HG03175 (cell line): ENCODE measurements at regions not wholly inside any gene's neighbourhood (a gene's known extent, or its start where the extent isn't known, plus 50 kb on each side); places are given as distances from the start of the nearest gene placed in this dataset.
"Not testable (repeated sequence)": the region's sequence is repeated elsewhere in the genome, so short reads cannot be mapped to it uniquely, and the experiment has no call there.

Source experiments
- ATAC-seq: cut with Tn5 transposase; IDR thresholded peaks from one replicate; pipeline ENCODE4 v1.9.1; 2021; ENCODE audit warnings: mild to moderate bottlenecking, moderate library complexity; ENCODE audit not compliant: unreplicated experiment

- no peak for ATAC-seq
Observed at GRCh38 chr10:109418795-109419194, 504.5 kb downstream of the XPNPEP1 start.

GRCh38 chr10:109417803-109418202 is 505.5 kb downstream of the XPNPEP1 start:
- ATAC-seq: no peak

DNA sequence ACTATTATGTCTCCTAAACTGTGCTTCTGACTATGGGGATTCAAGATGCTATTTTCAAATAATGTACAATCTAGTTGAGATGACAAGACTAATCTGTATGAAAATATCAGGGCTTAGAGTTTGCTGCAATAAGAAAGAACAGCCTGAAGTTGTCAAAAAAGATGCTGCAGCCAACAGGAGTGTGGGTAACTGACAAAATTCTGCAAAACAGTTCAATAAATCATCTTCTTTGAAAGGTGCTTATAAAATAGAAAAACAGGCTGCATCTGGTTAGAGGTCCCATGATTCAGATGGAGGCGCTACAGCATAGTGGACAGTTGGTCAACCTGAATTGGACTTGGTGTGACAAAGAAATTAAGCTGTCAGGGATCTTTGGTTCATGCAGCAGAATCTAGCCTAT is 511.0 kb downstream of the XPNPEP1 start:
- ATAC-seq: no peak

GRCh38 chr10:109411917-109412316 is 511.4 kb downstream of the XPNPEP1 start:
- no peak for ATAC-seq

DNA sequence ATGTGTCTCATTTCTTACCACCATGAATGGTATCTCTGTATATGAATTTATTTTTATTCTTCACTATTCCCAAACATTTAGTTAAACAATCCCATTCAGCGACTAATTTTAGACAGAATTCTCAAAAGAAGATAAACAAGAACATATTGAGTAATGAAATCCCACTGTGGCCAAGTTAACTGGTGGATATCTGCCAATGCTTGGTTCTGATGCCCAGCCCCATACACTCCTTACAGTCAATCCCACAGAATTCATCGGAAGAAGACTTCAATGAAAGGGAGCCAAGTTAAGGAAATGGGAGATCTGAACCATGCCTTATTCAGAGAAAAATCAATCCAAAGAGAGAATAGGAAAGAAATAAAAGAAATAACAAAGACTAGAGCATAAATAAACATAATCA is 518.0 kb downstream of the XPNPEP1 start:
- ATAC-seq: no peak

DNA sequence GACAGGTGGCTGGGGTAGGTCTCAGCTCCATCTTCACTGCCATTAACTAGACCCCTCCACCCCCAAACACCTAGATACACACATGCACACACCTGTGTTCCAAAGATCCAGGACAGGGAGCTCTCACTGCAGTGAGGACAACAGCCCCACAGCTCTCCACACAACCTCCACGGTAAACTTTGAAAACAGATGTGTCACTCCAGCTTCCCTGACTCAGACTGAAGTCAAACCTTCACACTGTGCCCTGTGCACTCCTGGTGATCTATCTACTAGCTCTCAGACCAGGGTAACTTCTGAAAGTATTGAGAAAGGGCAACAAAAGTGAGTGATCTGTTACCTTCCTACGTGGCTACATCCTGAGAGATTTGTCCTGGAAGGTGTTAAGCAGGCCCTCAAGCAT is 519.8 kb downstream of the XPNPEP1 start:
- no peak for ATAC-seq

DNA sequence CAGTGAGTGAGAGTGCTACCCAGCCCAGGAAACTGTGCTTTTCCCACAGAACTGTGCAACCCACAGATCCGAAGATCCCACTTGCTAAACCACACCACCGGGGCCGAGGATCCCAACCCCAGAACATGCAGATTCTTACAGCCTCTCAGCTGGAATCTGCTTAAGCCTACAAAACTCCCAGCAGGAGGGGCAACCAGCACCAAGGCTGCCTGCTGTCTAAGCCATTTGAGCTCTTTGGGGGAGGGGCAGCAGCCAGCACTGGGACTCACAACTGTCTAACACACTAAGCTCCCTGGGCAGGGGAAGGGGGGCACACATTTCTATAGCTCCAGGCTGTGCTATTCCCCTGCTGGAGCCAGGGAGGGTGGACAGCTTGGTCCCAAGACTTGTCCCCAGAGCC is 529.9 kb downstream of the XPNPEP1 start:
- ATAC-seq: no peak

DNA sequence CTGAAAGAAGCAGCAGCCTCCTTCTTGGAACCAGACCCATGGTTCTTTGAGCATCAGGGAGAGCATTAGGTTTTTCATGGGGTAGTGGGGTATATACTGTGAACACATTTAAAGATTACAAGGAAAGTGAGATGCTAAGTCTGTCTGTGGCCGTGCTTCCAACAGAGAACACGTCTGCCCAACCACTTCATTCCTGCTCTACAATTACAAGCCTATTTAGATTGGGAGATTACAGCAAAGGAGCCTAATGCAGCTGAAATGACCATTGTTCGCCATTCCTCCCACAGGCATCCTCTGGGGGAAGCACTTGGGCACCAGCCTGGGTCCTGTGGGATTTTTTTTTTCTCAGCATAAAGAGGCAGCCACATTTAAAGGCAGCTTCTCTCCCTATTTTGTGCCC is 536.4 kb downstream of the XPNPEP1 start:
- ATAC-seq: no peak

DNA sequence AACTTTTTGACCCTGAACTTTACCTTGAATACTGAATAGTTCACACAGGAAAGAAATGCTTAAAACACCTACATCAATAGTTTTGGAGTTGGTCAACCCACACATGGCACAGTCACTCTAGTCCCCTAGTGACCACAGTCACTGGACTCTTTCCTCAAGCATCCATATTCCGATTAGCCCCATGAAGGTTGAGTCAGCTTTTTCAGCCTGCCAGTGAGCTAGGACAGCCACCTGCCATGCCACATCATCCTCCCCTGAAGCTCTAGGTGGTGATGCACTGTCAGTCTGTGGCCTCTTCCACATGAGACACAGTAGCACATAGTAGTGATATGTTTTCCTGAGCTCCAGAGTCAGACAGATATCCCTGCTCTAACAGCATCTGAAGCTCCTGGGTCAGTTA is 537.2 kb downstream of the XPNPEP1 start:
- ATAC-seq: no peak

DNA sequence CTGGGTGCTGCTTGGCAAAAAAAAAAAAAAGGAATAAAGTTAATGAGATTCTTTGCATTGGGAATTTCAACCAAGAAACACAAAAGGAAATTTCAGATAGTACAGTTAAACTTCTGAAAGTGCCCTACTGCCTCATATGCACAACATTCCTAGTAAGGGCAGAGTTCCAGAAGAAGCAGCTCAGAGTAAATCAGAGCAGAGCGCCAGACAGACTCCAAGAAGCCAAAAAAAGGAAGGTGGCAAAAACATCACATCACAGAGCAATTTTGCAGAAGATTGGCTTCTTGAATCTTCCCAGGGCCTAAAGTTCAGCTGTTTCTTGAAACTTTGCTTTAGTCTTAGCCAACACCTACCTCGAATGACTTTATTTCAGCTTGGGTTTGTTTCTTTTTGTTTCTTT is 544.1 kb downstream of the XPNPEP1 start:
- no peak for ATAC-seq

DNA sequence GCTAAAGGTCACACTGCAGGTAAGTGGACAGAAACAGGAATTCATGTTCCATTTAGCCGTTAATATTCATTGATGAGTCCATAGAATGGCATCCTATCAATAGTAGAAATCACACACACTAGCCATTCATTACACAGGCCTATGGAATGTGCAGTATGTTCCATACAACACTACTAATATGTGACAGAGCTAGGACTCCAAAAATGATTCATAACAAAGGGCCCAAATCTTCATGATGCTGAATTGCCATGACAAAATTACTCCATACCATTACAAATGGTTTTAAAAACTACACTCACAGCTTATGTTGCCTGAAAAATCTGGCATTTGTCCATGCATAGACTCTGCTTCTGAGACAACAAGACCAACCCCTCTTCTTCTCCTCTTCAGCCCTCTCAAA is 549.1 kb downstream of the XPNPEP1 start:
- no peak for ATAC-seq

DNA sequence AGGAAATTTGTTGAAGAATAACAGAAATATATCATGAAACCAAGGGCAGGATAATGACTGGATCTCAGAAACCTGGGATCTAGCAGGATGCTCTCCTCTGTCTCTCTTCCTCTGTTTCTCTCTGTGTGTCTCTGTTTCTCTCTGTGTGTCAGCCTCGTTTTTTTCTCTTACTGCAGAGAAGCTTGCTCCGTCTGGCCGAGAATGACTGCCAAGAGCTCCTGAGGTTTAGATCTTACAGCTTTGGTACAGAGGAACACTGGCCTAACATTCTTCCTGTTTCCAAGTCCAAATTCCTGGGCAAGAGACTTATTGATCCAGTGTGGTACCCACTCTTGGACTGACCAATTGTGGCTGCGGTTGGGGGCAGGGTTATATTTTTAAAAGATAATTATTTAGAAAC is 564.0 kb downstream of the XPNPEP1 start:
- ATAC-seq: no peak

DNA sequence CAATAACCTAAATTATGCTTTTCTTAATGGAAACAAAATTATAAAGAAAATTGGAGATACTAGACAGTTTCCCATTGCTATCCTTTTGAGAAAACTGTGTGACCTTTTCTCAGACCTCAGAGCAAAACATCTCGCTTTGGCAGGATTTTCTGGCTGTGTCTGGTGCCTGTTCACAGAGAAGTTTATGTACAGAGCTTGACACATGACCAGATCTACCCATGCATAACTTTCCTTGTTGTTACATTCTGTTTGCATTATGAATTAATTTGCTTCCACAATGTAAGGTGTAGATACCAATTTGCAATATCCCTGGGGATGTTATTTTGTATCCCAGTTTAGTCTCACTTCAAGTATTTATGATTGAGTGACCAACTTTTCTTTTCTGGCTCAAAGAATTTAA is 565.0 kb downstream of the XPNPEP1 start:
- ATAC-seq: no peak

DNA sequence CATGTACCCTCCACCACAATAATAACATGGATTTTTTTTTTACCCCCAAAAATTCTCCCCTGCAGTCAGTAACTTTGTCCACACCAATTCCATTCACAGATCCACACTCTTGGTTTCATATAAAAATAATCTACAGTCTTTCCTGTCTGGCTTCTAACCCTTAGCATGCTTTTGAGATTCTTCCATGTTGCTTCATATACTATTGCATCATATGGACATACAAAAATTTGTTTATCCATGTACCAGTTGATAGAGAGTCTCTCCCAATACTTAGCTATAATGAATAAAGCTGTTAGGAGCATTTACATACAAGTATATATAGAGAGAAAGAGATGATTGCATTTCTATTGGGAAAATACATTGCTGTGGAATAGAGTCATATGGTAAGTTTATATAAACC is 575.0 kb downstream of the XPNPEP1 start:
- ATAC-seq: no peak

DNA sequence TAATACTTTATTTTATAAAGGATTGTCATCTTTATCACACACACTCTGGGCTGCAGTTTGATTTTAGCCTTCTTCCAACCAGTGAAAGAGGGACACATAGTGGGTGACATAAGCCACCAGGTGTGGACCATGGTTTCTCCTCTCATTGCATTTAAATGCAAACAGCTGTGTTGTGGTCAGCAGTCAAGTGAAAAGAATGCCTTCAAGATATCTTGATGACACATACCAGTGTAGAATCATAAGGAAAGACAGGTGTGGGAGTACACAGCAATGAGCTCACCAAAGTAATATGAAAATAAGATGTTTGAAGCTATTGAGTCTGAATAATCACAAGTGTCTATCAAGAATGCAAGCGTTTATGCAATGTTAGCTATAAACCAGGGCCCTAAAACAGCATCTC is 580.0 kb downstream of the XPNPEP1 start:
- ATAC-seq: no peak

GRCh38 chr10:109341986-109342385 is 581.3 kb downstream of the XPNPEP1 start:
- no peak for ATAC-seq

DNA sequence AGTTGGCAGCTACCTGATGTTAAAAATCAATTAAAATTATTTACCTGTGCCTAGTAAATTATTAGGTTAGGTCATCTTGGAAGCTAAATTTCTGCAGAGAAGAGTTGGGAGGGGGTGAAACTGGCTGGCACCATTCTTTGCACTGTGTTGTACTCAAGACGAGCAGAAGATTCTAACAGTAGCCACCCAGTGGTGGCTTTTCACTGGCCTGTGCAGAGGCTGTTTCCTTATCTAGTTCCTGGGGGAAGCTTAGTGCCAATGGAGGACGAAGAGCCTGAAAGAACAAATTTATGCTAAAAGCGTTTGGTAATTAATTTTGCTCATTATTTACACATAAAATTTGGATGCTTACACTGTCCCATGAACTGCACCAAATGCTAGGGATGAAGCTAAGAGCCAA is 595.3 kb downstream of the XPNPEP1 start:
- no peak for ATAC-seq

- no peak for ATAC-seq
Observed at GRCh38 chr10:109327266-109327665, 596.0 kb downstream of the XPNPEP1 start.

GRCh38 chr10:109324721-109325120 is 598.6 kb downstream of the XPNPEP1 start:
- ATAC-seq: no peak

- no peak for ATAC-seq
Observed at GRCh38 chr10:109317746-109318366, 605.5 kb downstream of the XPNPEP1 start.

GRCh38 chr10:109314016-109314415 is 609.3 kb downstream of the XPNPEP1 start:
- ATAC-seq: not testable (repeated sequence)

DNA sequence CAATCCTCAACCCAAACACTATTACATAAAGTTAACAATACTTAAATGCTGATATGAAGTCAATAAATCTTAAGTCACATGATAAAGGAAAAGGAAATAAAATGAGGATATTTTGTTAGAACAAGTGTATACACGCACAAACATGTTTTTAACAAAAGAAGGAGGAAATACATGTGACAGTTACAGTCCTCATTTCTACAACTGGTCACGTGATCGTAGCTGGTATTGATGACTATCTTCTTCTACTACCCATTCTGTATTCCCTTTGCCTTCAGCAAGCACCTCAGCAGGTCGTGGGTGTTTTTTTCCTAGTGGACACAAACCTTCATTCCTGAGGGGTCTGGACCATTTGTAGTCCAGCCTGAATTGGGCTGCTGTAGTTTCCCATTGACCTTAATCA is 610.8 kb downstream of the XPNPEP1 start:
- ATAC-seq: not testable (repeated sequence)

- no peak for ATAC-seq
Observed at GRCh38 chr10:109308971-109309370, 614.3 kb downstream of the XPNPEP1 start.
